HG02840 (cell line): ENCODE measurements at regions not wholly inside any gene's neighbourhood (a gene's known extent, or its start where the extent isn't known, plus 50 kb on each side); places are given as distances from the start of the nearest gene placed in this dataset.

Experiments
- ATAC-seq: cut with Tn5 transposase; IDR thresholded peaks from one replicate; pipeline ENCODE4 v1.9.1; 2021; ENCODE audit warnings: mild to moderate bottlenecking, moderate library complexity, moderate number of reproducible peaks; ENCODE audit not compliant: unreplicated experiment, low FRiP score

GRCh38 chr4:100130964-100131363 is 59.3 kb downstream of the DDIT4L start:
- no peak for ATAC-seq

DNA sequence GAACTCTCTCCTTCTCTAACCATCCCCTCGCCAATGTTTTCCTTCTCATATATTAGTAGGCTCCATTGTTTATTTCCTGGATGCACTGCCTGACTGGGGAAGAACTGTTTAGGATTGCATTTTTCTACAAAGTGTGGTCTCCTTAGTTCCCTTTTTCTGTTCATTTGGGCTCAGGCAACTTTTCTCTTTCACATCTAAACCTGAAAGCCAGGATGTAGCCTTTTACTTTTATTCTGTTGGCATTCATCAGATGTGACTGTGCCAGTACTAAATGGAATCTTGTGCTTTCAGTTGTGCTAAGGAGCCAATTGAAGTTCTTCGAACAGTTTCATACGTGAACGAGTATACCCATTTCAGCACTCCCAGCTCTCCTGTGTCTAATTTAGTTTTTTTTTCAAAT is 59.8 kb downstream of the DDIT4L start:
- ATAC-seq, result no peak

GRCh38 chr4:100129774-100130173 is 60.5 kb downstream of the DDIT4L start:
- ATAC-seq, result no peak

DNA sequence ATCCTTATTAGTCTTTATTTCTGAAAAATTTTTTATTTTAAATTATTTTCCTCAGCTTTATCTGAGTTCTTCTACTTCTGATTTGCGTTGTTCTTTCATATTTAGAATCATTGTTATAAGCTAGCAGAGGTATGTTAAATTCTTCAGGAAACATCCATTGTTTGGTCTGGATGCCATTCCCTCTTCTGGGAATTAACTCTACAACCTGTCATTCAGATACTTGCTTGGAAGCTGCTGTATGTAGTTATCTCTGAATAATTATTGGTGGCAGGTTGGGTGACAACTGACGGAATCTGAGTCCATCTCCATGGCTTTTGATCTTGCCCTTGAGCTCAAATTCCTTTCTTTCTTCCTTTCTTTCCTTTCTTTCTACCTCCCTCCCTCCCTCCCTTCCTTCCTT is 61.9 kb downstream of the DDIT4L start:
- no peak for ATAC-seq

DNA sequence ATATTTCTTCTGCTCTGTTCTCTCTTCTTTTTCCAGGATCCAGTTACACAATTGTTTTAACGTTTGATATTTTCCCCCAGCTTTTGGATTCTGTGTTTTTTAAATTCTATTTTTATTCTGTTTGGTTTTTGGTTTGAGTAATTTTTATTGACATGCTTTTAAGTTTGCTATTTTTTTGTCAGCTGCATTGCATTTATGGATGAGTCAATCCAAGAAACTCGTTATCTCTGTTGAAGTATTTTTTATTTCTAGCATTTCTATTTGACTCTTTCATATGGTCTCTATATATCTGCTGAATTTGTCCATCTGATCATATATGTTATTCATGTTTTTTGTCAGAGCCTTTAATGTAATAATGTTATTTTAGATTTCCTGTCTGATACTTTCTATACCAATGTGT is 65.6 kb downstream of the DDIT4L start:
- no peak for ATAC-seq

DNA sequence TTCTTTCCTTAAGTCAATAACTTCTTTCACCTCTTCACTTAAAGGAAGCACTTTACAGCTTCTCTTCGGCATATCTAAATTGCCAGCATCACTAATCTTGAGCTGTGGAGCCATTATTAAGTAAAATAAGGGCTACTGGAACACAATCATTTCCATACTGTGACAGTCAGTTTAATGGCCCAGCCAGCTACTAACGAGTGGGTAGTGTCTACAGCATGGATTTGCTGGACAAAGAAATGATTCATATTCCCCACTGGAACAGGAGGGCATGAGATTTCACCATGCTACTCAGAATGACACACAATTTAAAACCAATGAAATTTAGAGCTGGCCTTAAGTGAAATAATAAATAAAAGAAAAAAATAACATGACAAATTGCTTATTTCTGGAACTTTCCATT is 72.1 kb downstream of the DDIT4L start:
- no peak for ATAC-seq

- ATAC-seq, result no peak
Observed at GRCh38 chr4:100117750-100118149, 72.5 kb downstream of the DDIT4L start.

DNA sequence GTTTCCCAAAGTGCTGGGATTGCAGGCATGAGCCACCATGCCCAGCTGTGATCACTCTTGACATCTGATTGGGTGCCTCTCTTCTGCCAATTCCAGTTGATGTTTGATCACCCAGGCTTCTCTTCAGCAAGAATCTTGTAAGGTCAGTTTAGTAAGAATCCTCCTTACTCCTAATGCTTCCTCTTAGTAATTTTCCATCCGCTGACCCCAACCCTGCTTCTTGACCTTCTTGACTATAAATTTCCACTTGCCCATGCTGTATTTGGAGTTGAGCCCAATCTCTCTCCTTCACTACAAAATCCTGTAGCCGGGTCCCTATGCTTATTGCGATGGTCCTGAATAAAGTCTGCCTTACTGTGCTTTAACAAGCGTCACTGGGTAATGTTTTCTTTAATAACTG is 75.4 kb downstream of the DDIT4L start:
- ATAC-seq, result no peak

DNA sequence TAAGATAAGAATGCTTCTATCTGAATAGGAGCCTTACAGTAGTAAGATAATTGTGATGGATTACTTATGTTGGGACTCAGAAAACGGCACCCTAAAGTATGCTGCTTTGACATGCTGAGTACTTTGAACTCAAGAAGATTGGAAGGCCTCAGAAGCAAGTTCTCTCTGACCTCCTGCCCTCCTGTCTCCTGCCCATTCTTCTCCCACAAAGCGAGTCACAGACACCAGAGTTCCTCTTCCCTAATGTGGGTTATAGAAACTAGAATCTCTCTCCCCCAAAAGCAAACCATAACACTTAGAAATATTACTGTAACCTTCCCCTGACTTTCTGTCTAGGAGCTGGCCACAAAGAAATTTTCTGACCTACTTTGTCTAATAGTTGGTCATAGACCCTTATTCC is 76.5 kb downstream of the DDIT4L start:
- no peak for ATAC-seq

GRCh38 chr4:100113096-100113495 is 77.2 kb downstream of the DDIT4L start:
- ATAC-seq, result no peak

DNA sequence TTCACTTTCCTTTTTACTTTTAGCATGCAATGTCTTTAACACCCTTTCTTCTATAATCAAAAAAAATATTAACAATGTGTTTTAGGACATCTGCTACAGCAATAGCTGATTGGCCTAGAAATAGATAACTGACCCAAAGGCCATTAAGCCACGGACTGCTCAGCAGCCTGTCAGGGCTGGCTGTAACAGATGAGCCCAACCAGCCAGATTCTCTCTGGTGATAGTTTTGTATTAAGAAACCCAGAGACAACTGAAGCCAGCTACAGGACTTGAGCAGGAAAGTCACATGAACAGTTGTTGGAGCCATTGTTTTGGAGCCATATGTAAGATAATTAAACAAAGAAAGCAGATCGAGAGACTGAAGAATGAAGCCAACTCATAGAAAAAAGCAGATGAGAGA is 80.3 kb downstream of the DDIT4L start:
- ATAC-seq, result no peak

- ATAC-seq, result no peak
Observed at GRCh38 chr4:100108869-100109268, 81.4 kb downstream of the DDIT4L start.

GRCh38 chr4:100106982-100107381 is 83.3 kb downstream of the DDIT4L start:
- ATAC-seq, result peak; percentile 77

GRCh38 chr4:100103671-100104070 is 86.6 kb downstream of the DDIT4L start:
- no peak for ATAC-seq

GRCh38 chr4:100100985-100101384 is 89.3 kb downstream of the DDIT4L start:
- ATAC-seq, result no peak

DNA sequence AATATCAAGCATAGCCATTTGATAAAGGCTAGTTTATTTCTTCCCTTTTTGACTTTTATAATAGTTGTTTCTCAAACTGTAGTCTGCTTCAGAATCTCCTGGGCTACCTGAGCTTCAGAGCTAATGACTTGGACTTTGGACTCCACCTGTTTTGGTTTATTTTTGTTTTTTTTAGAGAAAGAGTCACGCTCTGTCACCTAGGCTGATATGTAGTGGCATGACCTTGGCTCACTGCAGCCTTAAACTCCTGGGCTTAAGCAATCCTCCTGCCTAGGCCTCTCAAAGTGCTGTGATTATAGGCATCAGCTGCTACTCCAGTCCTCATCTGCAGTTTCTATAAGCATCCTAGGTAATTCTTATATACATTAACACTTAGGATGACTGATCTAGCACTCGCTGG is 90.5 kb downstream of the DDIT4L start:
- ATAC-seq, result no peak

- no peak for ATAC-seq
Observed at GRCh38 chr4:100098681-100099080, 91.6 kb downstream of the DDIT4L start.

DNA sequence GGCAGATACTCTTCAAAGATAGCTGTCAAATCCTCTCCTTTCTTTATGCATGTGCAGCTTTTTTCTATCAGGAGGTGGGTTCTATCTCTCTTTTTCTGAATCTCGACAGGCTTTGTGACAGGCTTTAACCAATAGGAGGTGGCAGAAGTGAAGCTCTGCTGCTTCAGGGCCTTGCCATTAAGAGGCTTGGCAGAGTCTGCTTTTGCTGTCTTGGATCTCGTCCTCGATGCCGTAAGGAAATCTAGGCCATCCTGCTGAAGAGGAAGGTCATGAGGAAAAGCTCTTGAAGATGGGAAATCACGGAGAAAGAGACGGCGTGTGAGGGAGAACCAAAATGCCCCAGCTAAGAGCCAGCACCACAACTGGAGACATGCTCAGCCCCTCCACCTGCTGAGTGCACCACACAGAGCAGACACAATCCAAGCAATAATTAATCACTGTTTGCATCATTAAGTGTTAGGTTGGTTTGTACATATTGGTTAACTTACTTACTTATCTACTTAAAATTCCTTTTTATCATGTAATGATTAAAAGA is 92.2 kb downstream of the DDIT4L start:
- no peak for ATAC-seq

- ATAC-seq, result peak; percentile 87
Observed at GRCh38 chr4:100095729-100096595, 94.3 kb downstream of the DDIT4L start.

- peak; percentile 62 for ATAC-seq
Observed at GRCh38 chr4:100093091-100093866, 97.0 kb downstream of the DDIT4L start.

GRCh38 chr4:100087743-100088142 is 102.5 kb downstream of the DDIT4L start:
- no peak for ATAC-seq
